GM18868 (cell line): ENCODE measurements at regions not wholly inside any gene's neighbourhood (a gene's known extent, or its start where the extent isn't known, plus 50 kb on each side); places are given as distances from the start of the nearest gene placed in this dataset.

ENCODE experiments used
- ATAC-seq: cut with Tn5 transposase; IDR thresholded peaks from one replicate; pipeline ENCODE4 v1.9.1; 2021; ENCODE audit warnings: mild to moderate bottlenecking, moderate library complexity; ENCODE audit not compliant: unreplicated experiment

DNA sequence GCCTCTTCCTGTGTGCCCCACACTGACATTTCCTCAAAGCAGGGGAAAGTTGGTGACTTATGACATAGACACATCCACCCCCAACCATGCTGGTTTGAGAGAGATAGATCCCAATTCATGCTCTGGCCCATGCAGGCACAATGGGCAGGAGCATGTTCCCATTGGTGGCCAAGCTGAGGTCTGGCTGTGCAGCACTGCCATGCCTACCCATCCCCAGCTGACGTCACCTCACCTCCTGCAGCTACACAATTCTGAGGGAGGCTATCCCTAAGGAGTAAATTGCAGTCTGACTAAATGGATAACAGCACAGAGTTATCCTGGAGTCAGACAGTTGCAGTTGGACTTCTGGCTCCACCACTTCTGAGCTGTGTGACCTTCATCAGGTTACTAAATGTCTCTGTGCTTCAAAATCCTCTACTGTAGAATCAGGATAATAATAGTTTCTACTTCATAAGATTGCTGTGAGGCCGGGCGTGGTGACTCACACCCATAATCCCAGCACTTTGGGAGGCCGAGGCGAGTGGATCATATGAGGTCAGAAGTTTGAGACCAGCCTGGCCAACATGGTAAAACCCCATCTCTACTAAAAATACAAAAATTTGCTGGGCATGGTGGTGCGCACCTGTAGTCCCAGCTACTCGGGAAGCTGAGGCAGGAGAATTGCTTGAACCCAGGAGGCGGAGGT, 323.9 kb downstream of the BCL11B start:
- ATAC-seq: no peak

DNA sequence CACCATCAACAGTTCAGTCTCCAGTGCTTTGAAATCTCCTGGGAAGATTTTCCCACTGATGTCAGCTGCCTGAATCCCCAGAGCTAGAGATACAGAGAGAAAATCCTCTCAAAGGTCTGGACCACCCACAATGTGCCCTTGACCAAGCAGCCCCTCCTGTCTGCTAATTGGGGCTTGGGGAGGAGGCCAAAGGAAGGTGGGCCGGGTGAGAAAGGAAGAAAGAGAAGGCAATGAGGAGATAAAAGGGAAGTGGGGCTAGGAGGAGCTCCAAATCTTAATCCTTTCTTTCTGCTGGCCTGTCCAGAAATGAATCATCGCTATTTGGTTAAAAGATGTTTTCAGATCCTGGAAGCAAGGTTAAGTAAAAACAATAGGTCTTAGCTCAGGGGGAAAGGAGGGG, 322.9 kb downstream of the BCL11B start:
- ATAC-seq: no peak

GRCh38 chr14:98949481-98950135, 322.4 kb downstream of the BCL11B start:
- ATAC-seq: no peak

- no peak for ATAC-seq
These were observed 321.6 kb downstream of the BCL11B start for GRCh38 chr14:98950353-98950895.

- no peak for ATAC-seq
These were observed 321.0 kb downstream of the BCL11B start for GRCh38 chr14:98951031-98951430.

GRCh38 chr14:98951521-98952152, 320.4 kb downstream of the BCL11B start:
- ATAC-seq: no peak

DNA sequence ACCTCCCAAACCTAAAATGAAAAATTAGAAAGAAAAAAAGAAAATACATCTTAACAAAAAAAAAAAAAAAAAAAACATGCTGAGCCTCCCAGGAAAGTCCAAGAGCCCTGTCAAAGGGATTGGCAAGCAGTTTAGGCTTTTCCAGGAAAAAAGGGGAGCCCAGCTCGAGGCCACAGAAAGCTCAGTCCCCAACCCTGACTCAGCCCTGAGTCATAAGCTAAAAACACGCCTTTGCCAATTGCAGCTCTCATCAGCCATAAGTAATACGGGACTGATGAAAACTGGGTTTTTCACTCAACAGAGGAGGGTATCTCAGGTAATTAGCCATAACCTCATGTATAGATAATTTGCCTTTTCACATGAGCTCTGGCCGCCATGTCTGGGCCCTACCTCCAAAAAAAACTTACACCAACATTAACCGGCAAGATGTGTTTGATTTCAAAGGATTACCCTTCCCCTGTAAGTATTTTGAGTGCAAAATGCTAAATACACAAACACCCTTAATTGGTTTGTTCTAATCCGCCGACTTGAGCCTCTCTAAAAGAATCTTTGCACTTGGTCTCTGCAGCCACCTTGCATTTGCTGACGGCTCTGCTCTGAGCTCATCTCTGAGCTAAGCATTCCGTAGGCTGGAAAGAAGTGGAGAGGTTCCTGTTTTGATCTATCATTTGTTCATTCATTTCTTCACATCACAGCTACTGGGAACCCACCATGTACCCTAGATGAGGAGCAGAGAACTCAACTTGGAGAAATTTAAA, 319.2 kb downstream of the BCL11B start:
- ATAC-seq: no peak

GRCh38 chr14:98953551-98954348, 318.2 kb downstream of the BCL11B start:
- no peak for ATAC-seq

- no peak for ATAC-seq
These were observed 317.5 kb downstream of the BCL11B start for GRCh38 chr14:98954349-98955000.

- ATAC-seq: no peak
These were observed 316.8 kb downstream of the BCL11B start for GRCh38 chr14:98955036-98955740.

DNA sequence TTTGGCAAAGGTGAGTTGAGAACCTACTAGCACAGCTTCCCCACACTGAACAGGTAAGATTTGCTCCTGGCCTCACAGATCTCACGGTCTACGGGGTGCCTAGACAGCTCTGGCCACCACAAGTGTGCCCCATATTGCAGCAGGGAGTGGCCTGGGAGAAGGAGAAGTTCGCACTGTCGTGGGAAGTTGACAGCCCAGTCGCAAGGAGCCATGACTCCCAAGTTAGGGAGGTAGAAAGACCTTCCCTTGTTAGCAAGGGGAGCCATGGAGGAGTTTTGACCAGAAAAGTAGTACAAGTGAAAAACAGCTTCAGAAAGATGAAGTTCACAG, 316.3 kb downstream of the BCL11B start:
- no peak for ATAC-seq

DNA sequence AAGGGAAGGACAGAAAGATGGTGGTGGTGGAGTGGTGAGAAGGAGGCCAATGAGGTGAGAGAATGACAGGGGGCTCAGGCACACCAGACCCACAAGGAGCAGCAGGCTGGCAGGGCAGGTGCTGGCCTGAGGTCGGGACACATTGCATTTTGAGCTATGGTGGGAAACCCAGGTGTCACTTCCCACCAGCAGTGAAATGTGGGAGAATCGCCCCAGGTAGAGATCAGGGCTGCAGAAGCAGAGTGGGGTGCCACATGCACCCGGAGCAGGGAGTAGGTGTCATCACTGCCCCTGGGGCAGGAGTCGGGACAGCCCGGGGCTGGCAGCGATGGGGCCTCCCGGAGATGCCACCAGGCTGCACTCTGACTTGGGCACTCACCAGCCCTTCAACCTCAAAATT, 315.8 kb downstream of the BCL11B start:
- ATAC-seq: no peak

DNA sequence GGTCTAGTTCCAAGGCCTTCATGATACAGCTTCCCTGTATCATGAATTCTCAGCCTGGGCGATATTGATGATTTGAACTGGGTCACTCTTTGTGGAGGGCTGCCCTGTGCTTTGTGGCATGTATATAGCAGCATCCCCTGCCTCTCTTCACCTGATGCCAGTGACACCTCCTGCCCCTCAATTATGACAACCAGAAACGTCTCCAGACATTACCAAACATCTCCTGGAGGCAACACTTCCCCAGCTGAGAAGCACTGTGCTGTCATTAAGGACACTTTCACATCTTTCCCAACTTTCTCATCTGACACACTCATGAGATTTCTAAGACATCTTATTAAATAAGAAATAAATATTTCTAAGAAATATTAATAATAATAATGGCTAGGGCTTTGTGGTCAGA, 315.3 kb downstream of the BCL11B start:
- ATAC-seq: no peak

DNA sequence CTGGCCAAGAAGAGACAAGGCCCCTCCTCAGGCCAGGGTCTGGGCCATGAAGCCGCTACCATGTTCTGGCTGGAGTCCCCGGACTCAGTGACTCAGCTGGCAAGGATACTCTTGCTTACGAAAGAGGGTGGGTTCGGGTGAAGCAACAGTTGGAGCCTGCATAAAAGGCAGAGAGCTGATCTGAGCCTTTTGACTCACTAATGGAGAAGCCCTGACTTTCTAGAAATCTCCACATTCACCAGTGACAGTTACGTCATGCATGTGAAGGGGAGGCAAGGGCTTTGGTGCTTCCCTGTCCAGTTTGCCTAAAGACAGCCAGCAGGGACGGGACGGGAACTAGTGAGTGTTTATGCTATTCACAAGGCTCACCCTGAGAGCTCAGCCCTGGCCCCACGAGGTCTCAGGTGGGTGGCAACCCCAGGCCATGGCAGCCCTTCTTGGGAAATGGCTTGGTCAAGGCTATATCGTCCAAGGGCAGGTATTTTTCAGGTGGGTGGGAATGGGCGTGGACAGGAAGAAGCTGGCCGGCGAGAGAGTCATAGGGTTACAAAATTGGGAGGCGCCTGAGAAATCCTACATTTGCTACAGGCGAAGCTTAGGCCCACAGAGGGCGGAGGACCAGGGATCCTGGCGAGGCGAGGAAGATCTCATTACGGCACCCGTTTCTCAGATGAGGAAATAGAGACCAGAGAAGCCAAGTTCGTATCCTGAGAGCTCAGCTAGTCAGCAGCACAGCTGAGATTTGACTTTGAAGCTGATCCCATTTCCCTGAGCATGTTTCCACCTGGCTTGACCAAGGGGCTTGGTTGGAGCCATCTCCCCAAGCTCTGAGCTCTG, 314.6 kb downstream of the BCL11B start:
- ATAC-seq: no peak

- ATAC-seq: no peak
These were observed 313.9 kb downstream of the BCL11B start for GRCh38 chr14:98958048-98958631.

DNA sequence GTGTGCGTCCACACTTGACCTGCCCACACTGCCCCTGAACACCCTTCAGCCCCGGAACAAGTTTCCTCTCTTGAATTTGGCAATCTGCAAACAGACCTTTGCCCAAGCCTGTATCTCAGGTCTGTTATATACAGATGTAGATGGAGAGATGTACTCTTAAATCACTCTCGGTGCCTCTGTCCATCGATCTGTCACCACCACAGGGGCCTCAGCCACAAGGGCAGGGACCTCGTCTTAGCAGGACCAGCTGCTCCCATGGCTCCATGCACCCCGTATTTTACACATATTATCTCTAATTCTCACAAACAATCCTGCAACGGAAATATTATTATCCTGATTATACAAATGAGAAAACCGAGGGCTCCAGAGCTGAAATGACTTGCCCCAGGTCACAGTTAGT, 313.4 kb downstream of the BCL11B start:
- ATAC-seq: no peak

GRCh38 chr14:98959410-98959809, 312.6 kb downstream of the BCL11B start:
- no peak for ATAC-seq

DNA sequence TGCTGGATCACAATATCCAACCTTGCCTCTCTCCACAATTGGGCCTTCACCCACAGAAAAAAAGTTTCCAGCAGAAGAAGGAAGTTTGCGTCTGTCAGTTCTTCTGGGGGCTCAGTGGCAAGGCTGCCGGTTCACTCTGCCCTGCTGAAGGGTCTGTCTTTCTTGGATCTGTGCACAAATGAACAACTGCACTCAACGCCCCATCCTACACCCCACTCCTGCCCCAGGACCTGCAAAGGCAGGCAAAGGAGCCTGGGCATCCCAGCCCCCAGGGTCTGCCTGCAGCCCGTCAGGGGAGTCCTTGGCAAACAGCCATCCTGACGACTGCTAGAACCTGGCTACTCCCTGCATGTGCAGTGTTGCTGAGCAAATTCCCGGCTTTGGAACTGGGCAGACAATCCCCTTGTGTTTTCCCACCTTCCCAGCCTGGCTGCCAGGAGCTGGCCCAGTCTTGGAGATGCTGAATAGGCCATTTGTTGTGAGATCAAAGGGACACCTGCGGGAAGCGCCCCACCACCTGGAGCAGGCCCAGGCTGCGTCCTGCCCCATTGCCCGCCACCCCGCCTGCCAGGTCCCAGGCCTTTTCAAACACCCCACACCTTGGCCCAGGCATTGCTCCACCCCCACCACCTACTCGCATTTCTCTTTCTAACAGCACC, 311.9 kb downstream of the BCL11B start:
- no peak for ATAC-seq
